Cardiac muscle cell (in vitro differentiated cells and primary cell): ENCODE measurements at regions not wholly inside any gene's neighbourhood (a gene's known extent, or its start where the extent isn't known, plus 50 kb on each side); places are given as distances from the start of the nearest gene placed in this dataset.
A peak's percentile ranks its signal among the peaks of the same experiment; 100 is the strongest.

ENCODE experiments used
- DNase-seq, 2 donors: peaks; one replicate each; pipeline versions ENCODE4 v3.0.0 to v3.0.0-alpha.2; 2010 to 2017; ENCODE audit warnings: low read depth in 1 of 2, low spot score in 1 of 2
- H3K27ac ChIP-seq: fragments of 200-600 bp; sonication (generic); 2 replicates; pipeline ENCODE4 v1.5.1; 2016
- H3K27me3 ChIP-seq: fragments of 200-600 bp; sonication (generic); 2 replicates; pipeline ENCODE4 v1.6.0; 2016; ENCODE audit warnings: control low read depth
- H3K36me3 ChIP-seq: fragments of 200-600 bp; sonication (generic); 2 replicates; pipeline ENCODE4 v1.5.1; 2016; ENCODE audit warnings: control low read depth
- H3K4me1 ChIP-seq: fragments of 200-600 bp; sonication (generic); 2 replicates; pipeline ENCODE4 v1.8.1; 2017; ENCODE audit warnings: low read depth, mild to moderate bottlenecking, mixed run types
- H3K4me3 ChIP-seq: fragments of 200-600 bp; sonication (generic); 2 replicates; pipeline ENCODE4 v1.5.1; 2016; ENCODE audit warnings: mild to moderate bottlenecking
- H3K9me3 ChIP-seq: fragments of 200-600 bp; sonication (generic); 2 replicates; pipeline ENCODE4 v1.5.1; 2017; ENCODE audit warnings: low read depth, mild to moderate bottlenecking, control low read depth
- TF ChIP-seq, protein P1 (sequence below): IDR thresholded peaks from 2 replicates; pipeline ENCODE4 v1.5.1; 2012; ENCODE audit warnings: low read depth, mild to moderate bottlenecking, low read length

DNA sequence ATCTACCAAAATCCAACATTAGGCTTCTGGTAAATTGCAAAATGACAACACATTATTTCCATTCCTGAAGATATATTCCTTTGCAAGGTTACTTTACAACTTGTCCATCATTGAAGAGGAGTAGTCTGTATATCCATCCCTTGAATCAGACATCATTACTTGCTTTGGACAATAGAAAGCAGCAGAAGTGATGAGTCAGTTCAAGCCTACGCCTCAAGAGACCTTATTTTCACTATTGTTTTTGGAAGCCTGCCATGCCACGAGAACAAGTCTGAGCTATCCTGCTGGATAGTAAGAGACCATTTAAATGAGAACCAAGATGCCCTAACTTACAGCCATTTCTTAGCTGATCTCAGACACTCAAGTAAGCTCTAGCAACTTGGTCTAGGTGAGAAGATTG is 246.0 kb upstream of the HHIP start:
- Histone ChIP-seq H3K4me3 (no peak overlapping the region), H3K9me3 (no peaks in the 10 kb centered on the region), H3K36me3 (no peaks in the 10 kb centered on the region), H3K4me1 (peaks cover 20% of the 10 kb centered on the region), H3K27ac (no peak overlapping the region), H3K27me3 (no peaks in the 10 kb centered on the region)
- peak in 1 of 2 donors; percentile 90 for DNase-seq
- TF ChIP-seq, protein P1, sequence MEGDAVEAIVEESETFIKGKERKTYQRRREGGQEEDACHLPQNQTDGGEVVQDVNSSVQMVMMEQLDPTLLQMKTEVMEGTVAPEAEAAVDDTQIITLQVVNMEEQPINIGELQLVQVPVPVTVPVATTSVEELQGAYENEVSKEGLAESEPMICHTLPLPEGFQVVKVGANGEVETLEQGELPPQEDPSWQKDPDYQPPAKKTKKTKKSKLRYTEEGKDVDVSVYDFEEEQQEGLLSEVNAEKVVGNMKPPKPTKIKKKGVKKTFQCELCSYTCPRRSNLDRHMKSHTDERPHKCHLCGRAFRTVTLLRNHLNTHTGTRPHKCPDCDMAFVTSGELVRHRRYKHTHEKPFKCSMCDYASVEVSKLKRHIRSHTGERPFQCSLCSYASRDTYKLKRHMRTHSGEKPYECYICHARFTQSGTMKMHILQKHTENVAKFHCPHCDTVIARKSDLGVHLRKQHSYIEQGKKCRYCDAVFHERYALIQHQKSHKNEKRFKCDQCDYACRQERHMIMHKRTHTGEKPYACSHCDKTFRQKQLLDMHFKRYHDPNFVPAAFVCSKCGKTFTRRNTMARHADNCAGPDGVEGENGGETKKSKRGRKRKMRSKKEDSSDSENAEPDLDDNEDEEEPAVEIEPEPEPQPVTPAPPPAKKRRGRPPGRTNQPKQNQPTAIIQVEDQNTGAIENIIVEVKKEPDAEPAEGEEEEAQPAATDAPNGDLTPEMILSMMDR, result no peak

DNA sequence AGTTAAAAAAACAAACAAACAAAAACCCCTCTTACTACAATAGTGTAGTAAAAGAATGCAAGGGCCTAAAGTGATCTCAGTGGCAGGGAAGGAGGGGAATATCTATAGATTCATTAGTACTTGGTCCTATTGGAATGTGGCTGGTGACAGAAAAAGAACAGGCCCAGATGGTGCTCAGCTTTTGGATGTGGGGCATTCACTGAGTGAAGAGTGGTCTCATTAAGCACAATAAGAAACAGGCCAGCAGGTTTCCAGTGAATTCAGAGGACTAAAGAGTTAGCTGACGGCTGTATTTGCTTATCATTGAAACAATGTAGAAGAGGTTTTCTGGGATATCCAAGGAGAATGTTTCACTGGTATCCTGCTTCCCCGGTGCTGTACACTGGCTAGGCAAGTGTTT is 243.8 kb upstream of the HHIP start:
- H3K27ac ChIP-seq, result peak overlapping the region; percentile 86
- no peak overlapping the region for H3K4me3 ChIP-seq
- TF ChIP-seq, protein P1, result no peak
- no peaks in the 10 kb centered on the region for H3K36me3 ChIP-seq
- peak in 1 of 2 donors; percentile 86 for DNase-seq
- H3K9me3 ChIP-seq, result no peaks in the 10 kb centered on the region
- no peaks in the 10 kb centered on the region for H3K27me3 ChIP-seq
- peaks cover 20% of the 10 kb centered on the region for H3K4me1 ChIP-seq

DNA sequence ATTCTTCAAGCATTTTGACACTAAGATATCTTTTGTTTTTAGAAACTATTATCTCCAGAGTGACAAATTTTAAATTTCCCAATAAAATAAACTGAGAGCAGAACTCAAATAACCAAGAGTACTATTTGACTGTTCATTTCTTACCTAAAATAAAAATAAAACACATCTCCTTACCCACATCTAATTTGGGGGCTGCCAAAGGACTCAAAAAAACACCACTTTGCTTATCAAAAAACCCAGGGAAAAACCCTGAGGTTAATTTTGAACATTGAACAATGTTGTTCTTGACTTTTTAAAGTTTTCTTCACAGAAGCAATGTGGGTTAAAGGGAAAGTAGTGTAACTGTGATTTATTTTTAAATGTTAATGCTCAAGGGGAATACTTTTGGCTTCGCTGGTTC is 243.0 kb upstream of the HHIP start:
- no peak overlapping the region for H3K4me3 ChIP-seq
- H3K27ac ChIP-seq, result peak overlapping the region; percentile 86

DNA sequence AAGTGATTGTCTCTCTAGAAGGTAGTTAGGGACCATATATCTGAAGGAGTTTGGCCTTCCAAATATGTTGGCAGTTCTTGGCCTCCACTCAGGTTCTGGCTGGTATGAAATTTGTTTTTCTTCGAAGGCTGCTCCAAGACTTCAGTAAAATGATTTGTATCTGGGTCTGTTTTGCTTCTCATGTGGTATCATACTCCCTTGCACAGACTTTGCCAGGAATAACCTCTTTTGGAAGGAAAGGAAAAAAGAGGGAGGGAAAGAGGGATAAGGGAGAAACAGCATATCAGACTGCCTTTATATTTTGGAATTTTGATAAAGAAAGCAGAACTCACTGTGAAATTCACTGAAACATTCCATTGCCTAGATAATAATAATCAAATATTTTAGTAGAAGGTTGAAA is 242.1 kb upstream of the HHIP start:
- TF ChIP-seq, protein P1, result no peak
- H3K27ac ChIP-seq, result peak overlapping the region; percentile 86
- H3K36me3 ChIP-seq, result no peaks in the 10 kb centered on the region
- H3K4me1 ChIP-seq, result peaks cover 20% of the 10 kb centered on the region
- H3K27me3 ChIP-seq, result no peaks in the 10 kb centered on the region
- no peak for DNase-seq
- H3K9me3 ChIP-seq, result no peaks in the 10 kb centered on the region
- no peak overlapping the region for H3K4me3 ChIP-seq

More for the DNA sequence above, 243.0 kb upstream of the HHIP start:
- Histone ChIP-seq H3K9me3 (no peaks in the 10 kb centered on the region), H3K36me3 (no peaks in the 10 kb centered on the region), H3K4me1 (peaks cover 20% of the 10 kb centered on the region), H3K27me3 (no peaks in the 10 kb centered on the region)
- DNase-seq, result no peak
- TF ChIP-seq, protein P1, result no peak

DNA sequence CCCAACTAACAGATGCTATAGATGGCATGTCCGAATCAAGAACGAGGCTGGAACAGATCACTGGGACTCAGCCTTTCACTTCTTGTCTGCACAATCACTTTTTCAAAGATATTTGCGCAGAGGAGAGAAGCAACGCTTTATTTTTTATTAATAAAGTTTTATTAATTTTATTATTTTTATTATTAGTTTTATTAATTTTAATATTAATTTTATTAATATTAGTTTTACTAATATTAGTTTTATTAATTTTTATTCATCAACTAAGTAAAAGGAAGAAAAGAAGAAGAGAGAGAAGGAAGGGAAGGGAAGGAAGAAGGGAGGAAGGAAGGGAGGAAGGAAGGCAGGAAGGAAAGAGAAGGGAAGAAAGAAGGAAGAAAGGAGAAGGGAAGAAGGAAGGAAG is 236.4 kb upstream of the HHIP start:
- no peaks in the 10 kb centered on the region for H3K36me3 ChIP-seq
- no peaks in the 10 kb centered on the region for H3K4me1 ChIP-seq
- H3K9me3 ChIP-seq, result no peaks in the 10 kb centered on the region
- TF ChIP-seq, protein P1, result no peak
- H3K4me3 ChIP-seq, result no peak overlapping the region
- H3K27ac ChIP-seq, result no peak overlapping the region
- H3K27me3 ChIP-seq, result no peaks in the 10 kb centered on the region
- DNase-seq, result no peak
